OCI-LY3 (cell line): ENCODE measurements at regions not wholly inside any gene's neighbourhood (a gene's known extent, or its start where the extent isn't known, plus 50 kb on each side); places are given as distances from the start of the nearest gene placed in this dataset.

Source experiments
- EZH2phosphoT487 ChIP-seq: fragments of 200-600 bp; shearing (Covaris generic); IDR thresholded peaks from 2 replicates; pipeline ENCODE4 v1.6.1; 2018; ENCODE audit warnings: antibody characterized with exemption, mixed run types, low read depth
- TF ChIP-seq, protein P1 (sequence below): fragments of 200-600, 300-600 bp; sonication (generic); IDR thresholded peaks from 2 replicates; pipeline ENCODE4 v1.5.1; 2014; ENCODE audit warnings: antibody characterized with exemption, low read length, low read depth

DNA sequence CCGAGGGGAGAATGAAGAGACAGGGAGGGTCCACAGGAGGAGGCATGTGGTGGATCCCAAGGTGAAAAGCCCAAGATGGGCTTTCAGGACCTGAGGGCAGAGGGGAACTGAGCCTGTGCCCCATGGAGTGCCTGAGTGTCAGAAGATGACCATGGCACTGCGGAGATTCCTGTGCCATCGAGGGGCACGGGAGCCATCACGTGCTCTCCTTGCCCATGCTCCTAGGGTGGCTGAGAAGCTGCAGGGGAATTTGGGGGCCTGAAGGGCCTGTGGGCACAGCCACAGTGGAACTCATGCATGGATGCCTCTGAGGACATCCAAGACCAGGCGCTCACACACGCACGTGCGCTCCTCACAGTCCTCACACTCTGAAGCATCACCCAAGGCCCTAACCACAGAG, 56.1 kb upstream of the GLI2 start:
- TF ChIP-seq, protein P1, sequence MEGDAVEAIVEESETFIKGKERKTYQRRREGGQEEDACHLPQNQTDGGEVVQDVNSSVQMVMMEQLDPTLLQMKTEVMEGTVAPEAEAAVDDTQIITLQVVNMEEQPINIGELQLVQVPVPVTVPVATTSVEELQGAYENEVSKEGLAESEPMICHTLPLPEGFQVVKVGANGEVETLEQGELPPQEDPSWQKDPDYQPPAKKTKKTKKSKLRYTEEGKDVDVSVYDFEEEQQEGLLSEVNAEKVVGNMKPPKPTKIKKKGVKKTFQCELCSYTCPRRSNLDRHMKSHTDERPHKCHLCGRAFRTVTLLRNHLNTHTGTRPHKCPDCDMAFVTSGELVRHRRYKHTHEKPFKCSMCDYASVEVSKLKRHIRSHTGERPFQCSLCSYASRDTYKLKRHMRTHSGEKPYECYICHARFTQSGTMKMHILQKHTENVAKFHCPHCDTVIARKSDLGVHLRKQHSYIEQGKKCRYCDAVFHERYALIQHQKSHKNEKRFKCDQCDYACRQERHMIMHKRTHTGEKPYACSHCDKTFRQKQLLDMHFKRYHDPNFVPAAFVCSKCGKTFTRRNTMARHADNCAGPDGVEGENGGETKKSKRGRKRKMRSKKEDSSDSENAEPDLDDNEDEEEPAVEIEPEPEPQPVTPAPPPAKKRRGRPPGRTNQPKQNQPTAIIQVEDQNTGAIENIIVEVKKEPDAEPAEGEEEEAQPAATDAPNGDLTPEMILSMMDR: no peak
- no peak for TF ChIP-seq EZH2phosphoT487
